ENCODE measurements at regions not wholly inside any gene's neighbourhood (a gene's known extent, or its start where the extent isn't known, plus 50 kb on each side); places are given as distances from the start of the nearest gene placed in this dataset.

DNA sequence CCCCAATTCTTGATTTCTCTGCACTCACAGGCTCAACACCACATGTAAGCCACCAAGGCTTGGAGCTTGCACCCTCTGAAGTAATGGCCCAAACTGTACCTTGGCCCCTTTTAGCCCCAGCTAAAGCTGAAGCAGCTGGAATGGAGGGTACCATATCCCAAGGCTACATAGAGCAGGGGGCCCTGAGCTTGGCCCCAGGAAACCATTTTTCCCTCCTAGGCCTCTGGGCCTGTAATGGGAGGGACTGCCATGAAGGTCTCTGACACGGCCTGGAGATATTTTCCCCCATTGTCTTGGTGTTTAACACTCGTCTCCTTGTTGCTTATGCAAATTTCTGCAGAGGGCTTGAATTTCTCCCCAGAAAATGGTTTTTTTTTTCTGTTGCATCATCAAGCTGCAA lies 69.7 kb downstream of the SKA1 start:
- no peak for DNase-seq (ENCODE audit: low read depth)

GRCh38 chr18:50446629-50447028 lies 71.8 kb downstream of the SKA1 start:
- no peak for DNase-seq (ENCODE audit: low read depth)

GRCh38 chr18:50447102-50447741 lies 72.4 kb downstream of the SKA1 start:
- DNase-seq (ENCODE audit: low read depth): no peak

DNA sequence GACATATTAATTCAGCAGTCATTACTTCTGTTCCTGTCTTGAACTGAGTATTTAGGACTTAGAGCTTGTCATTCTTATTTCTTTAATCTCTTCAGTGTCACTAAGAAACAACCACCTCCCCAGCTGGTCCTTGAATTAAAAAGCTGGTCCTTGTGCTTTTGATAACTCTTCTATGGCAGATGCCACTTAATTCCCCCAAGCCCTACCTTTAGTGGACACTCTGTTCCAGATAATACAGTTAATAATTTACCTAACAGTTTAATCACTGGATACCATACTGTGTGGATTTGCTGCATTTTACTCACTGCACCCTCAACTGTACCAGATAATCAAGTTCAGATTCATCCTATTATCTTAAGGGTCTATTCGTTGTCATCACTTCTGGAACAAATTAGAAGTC lies 73.1 kb downstream of the SKA1 start:
- no peak for DNase-seq (ENCODE audit: low read depth)

DNA sequence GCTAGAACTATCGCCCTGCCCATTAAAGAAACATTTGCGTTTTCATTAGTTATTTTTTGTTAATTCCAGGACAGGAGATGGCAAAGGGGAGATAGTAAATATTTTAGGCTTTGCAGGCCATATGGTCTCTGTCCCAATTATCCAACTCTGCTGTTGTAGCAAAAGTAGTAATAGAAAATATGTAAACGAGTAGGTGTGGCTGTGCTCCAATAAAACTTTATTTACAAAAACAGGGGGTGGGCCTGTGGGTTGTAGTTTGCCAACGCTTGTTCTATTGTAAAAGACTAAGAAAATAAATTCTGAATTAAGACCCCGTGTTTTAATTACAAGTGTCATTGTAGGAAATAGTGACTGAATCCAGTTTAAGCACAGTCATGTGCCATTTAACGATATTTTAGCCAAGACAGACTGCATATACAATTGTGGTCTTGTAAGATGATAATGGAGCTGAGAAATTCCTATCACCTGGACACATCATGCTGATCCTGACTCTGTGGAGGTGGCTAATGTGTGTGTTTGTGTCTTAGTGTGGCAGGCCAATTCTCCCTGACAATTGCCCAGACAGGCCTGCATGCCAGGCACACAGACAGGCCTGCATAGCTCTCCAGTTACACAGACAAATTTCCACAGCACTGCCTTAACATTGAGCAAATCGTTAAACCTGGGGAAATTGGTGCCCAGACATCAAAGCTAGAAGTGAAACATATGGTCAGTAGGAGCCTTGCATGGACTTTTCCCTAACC lies 76.4 kb downstream of the SKA1 start:
- DNase-seq (ENCODE audit: low read depth): no peak

GRCh38 chr18:50453014-50453680 lies 78.3 kb downstream of the SKA1 start:
- DNase-seq (ENCODE audit: low read depth): no peak

GRCh38 chr18:50453732-50454131 lies 78.9 kb downstream of the SKA1 start:
- no peak for DNase-seq (ENCODE audit: low read depth)

DNA sequence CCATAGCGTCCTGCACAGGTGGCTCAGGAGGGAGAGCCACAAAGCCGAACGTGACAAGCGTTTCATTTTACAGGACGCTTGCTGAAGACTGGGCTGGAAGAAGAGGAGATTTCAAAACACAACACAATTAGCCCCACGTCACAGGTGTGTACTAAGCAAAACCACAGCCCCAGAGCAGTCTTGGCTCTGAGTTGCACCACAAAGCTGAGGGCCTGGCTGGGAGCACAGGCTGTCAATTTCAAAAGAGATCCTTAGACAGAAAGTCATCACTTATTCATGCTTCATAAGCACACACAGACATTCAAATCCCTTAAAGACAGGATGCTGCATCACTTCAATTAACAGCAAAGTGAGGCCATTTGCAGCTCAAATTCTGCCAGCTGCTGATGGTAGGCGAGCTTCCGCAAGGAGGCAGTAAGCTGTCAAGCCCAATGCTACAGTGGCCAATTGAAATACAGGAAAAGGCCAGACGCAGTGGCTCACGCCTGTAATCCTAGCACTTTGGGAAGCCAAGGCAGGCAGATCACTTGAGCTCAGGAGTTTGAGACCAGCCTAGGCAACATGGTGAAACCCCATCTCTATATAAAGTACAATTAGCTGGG lies 79.6 kb downstream of the SKA1 start:
- no peak for DNase-seq (ENCODE audit: low read depth)

DNA sequence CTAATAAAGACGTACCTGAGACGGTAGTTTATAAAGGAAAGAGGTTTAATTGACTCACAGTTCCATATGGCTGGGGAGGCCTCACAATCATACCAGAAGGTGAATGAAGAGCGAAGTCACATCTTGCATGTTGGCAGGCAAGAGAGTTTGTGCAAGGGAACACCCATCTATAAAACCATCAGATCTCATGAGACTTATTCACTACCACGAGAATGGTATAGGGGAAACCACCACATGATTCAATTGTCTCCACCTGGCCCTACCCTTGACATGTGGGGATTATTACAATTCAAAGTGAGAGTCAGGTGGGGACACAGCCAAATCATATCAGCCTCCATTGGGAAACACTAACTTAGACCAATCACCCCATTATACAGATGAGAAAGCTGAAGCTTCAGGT lies 81.4 kb downstream of the SKA1 start:
- DNase-seq (ENCODE audit: low read depth): no peak

- DNase-seq (ENCODE audit: low read depth): no peak
Measured at GRCh38 chr18:50457639-50458038, 82.8 kb downstream of the SKA1 start.

DNA sequence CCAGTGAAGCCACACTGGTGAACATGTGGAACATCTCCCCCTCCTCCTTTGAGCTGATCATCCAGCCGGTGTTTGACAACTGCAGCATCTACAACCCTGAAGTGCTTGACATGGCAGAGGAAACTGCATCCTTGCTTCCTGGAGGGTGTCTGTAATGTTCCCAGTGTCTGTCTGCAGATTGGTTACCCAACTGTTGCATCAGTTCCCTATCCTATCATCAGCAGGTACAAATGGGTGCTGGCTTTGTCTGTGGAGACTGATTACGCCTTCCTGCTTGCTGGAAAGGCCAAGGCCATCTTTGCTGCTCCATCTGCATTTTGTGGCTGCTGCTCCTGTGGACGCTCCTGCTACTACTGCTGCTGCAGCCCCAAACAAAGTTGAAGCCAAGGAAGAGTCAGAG lies 83.5 kb downstream of the SKA1 start:
- DNase-seq (ENCODE audit: low read depth): no peak

DNA sequence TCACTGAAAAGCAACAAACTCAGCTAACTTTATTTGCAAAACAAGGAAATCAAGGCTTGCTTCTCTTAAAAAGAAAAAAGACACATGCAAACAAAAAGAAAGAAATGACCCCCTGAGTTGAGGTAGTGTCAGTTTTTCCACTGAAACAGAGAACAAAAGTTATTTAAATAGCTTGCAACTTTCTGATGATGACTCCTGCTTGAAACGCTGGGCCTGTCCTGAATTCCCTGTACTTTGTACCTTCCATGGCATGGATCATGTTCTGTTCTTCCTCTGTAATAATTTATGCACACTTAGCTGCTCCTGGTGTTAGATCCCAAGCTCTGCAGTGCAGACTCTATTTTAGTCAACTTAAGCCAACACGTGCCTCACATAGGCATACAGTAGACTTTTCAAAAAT lies 84.0 kb downstream of the SKA1 start:
- DNase-seq (ENCODE audit: low read depth): no peak

- DNase-seq (ENCODE audit: low read depth): no peak
Measured at GRCh38 chr18:50460062-50460461, 85.2 kb downstream of the SKA1 start.

GRCh38 chr18:50460716-50461115 lies 85.9 kb downstream of the SKA1 start:
- DNase-seq (ENCODE audit: low read depth): no peak

DNA sequence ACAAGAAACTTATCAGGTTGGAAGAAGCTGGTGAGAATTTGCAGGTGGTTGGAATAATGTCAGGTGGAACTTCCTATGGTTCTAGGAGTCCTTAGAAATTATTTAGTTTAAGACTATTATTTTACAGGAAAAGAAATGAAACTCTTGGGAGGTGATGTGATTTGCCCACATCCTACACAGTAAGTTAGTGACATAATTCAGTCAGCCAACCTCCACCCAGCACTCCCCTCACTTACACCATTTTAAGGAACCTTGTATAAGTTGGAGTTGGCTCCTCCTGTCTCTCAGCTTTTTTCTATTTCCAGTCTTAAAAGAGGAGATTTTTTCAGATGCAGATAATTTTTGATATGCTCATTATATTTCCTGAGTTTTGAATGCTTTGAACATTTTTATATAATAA lies 86.4 kb downstream of the SKA1 start:
- DNase-seq (ENCODE audit: low read depth): no peak

GRCh38 chr18:50465211-50466153 lies 90.6 kb downstream of the SKA1 start:
- DNase-seq (ENCODE audit: low read depth): no peak

- peak; percentile 37 for DNase-seq (ENCODE audit: low read depth)
Measured at GRCh38 chr18:50466634-50467033, 91.8 kb downstream of the SKA1 start.

GRCh38 chr18:50468807-50469206 lies 91.1 kb upstream of the MAPK4 start:
- no peak for DNase-seq (ENCODE audit: low read depth)

GRCh38 chr18:50469380-50469781 lies 90.5 kb upstream of the MAPK4 start:
- no peak for DNase-seq (ENCODE audit: low read depth)

DNA sequence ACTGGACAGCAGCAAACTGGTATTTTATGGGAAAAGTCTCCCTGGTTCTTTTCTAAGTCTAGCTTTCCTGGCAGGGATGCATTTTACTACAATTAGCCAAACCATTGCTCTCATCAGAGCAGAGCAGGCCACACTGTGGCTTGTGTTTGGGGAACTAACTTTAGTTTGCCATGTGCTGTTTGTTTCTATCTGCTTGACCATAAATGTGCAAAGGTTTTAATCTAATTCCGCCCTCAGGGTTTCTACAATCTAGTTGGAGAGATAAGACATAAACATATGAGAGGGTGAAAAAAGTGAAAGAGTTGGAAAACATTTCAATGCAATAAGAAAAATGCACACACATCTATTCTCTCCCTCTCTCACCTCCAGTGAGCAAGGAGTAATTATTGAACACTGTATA lies 86.9 kb upstream of the MAPK4 start:
- DNase-seq (ENCODE audit: low read depth): no peak

- no peak for DNase-seq (ENCODE audit: low read depth)
Measured at GRCh38 chr18:50473881-50474280, 86.0 kb upstream of the MAPK4 start.
